ENCODE measurements at regions not wholly inside any gene's neighbourhood (a gene's known extent, or its start where the extent isn't known, plus 50 kb on each side); places are given as distances from the start of the nearest gene placed in this dataset.

DNA sequence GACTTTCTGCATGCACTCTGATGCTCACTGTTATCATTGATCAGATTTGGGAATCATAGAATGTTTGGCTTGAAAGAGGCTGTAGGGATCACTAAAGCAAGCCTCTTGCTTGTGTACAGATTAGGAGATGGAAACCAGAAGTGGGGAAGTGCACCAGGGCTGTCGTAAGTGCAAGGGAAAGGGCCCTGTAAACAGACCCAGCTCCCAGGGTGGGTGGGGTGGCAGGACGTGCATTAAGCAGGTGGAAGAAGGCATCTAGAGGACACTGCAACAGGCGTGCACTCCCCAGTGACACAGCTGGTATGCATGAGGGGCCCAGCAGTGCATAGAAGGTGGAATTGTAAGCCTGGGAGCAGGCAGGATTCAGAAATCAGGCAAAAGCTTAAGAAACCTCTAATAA lies 58.0 kb upstream of the SLC7A14 start:
- DNase-seq = no peak

DNA sequence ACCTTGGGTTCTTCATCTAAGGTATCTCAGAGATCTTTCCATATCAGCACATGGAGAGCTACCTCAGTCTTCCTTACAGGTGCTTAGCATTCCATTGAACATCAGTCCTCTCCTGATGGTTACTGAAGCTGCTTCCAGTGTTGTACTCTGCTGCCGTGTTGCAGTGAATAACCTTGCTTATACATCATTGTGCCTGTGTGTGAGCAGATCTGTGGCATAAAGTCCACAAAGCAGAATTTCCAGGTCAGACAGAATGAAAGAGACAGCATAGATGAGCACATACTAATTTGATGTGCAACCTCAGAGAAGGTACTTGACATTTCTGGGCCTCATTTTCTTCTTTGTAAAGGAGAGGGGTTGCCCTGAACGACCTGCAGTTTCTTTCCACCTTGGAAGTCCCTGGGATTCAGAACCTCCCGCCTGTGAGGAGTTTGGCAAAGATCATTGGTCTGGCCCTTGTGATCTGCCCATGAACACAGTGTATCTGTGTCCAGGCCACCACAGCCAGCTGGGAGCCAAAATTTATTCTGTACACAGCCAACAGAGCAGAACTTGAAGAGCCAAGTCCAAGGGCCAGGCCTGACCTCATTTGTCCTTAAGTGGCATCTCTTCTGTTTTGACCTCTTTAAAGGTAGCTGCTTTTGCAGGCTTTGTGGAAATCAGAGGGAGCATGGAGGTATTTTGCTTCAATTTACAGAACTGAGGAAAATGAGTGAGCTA lies 57.2 kb upstream of the SLC7A14 start:
- DNase-seq = no peak

GRCh38 chr3:170641510-170642236 lies 55.8 kb upstream of the SLC7A14 start:
- no peak for DNase-seq

- no peak for DNase-seq
Measured at GRCh38 chr3:170640737-170641171, 54.9 kb upstream of the SLC7A14 start.

GRCh38 chr3:170638988-170639387 lies 53.1 kb upstream of the SLC7A14 start:
- DNase-seq = no peak

DNA sequence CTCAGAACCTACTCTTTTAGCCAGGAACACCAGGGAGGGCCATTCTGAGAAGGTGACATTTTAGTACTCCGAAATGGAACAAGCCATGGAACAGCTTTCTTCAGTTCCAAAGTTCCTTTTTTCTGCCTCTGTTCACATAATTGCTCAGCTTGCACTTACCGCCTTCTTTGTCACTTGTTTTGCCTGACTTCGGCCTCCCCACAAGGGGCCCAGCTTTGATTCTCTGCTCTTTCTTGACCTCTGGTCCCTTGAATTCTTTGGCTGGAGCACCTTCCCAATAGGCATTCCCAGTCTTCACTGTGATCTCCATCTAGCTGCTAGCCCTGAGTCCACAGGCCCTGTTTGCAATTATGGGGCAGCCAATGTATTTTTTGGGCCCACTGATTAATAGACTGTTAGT lies 51.4 kb upstream of the SLC7A14 start:
- no peak for DNase-seq

GRCh38 chr3:170636400-170636973 lies 50.6 kb upstream of the SLC7A14 start:
- no peak for DNase-seq
